Cardiac fibroblast (primary cell): ENCODE measurements at regions not wholly inside any gene's neighbourhood (a gene's known extent, or its start where the extent isn't known, plus 50 kb on each side); places are given as distances from the start of the nearest gene placed in this dataset.
"Not testable (repeated sequence)": the region's sequence is repeated elsewhere in the genome, so short reads cannot be mapped to it uniquely, and the experiment has no call there.

ENCODE experiments used
- DNase-seq, 2 donors: peaks; one replicate each; pipeline versions ENCODE4 v3.0.0 to v3.0.0-alpha.2; 2010; ENCODE audit warnings: low read depth in 2 of 2
- H3K4me3 ChIP-seq, 2 donors: replicated peaks in 1 of 2; 1 replicate in 1 of 2; 2 replicates in 1 of 2; pipeline ENCODE4 v1.5.1; 2011; ENCODE audit warnings: low read depth in 2 of 2, low read length in 2 of 2, mild to moderate bottlenecking in 2 of 2, moderate library complexity in 1 of 2
- CTCF ChIP-seq: IDR thresholded peaks from one replicate; pipeline ENCODE4 v1.5.1; 2011; ENCODE audit warnings: low read depth, mild to moderate bottlenecking, low read length, inconsistent platforms

GRCh38 chrX:63285375-63285774, 65.8 kb downstream of the SPIN4 start:
- no peak for DNase-seq
- TF ChIP-seq CTCF, result no peak
- H3K4me3 ChIP-seq, result no peak overlapping the region

GRCh38 chrX:63284659-63285058, 66.5 kb downstream of the SPIN4 start:
- no peak overlapping the region for H3K4me3 ChIP-seq
- DNase-seq, result no peak
- TF ChIP-seq CTCF, result no peak

- no peak overlapping the region for H3K4me3 ChIP-seq
- DNase-seq, result no peak
- no peak for TF ChIP-seq CTCF
Observed at GRCh38 chrX:63283348-63283747, 67.8 kb downstream of the SPIN4 start.

- DNase-seq, result no peak
- no peak for TF ChIP-seq CTCF
- H3K4me3 ChIP-seq, result no peak overlapping the region
Observed at GRCh38 chrX:63282828-63283227, 68.3 kb downstream of the SPIN4 start.

GRCh38 chrX:63282077-63282476, 69.1 kb downstream of the SPIN4 start:
- H3K4me3 ChIP-seq, result no peak overlapping the region
- no peak for TF ChIP-seq CTCF
- DNase-seq, result no peak

- no peak for DNase-seq
- no peak overlapping the region for H3K4me3 ChIP-seq
- TF ChIP-seq CTCF, result no peak
Observed at GRCh38 chrX:63281465-63281864, 69.7 kb downstream of the SPIN4 start.

GRCh38 chrX:63277394-63277793, 73.7 kb downstream of the SPIN4 start:
- not testable (repeated sequence) for DNase-seq, H3K4me3 ChIP-seq
